NCI-H446 (cell line): ENCODE measurements at regions not wholly inside any gene's neighbourhood (a gene's known extent, or its start where the extent isn't known, plus 50 kb on each side); places are given as distances from the start of the nearest gene placed in this dataset.

Experiments
- DNase-seq, 2 experiments: peaks; one replicate each; lab custom pipeline; 2025; lab: John Stamatoyannopoulos, UW

DNA sequence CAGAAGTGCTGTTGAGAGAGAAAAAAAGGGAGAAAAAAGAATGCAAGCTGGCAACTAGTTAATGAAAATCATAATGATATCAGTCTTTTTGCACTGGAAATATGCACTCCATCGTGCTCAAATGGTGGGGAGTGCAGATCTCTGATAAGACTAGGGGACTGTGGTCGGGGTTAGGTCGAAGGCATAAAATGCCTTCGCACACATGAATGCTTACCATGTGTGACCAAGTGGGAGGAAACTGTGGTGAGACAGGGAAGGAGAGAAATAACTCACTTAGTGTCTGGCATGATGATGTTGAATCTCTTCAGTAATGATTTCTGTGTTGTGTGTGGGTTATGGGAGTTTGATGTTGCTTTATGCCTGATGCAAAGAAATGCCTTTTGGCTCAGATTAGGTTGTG is 358.9 kb downstream of the FBXO8 start:
- no peak for DNase-seq

- no peak for DNase-seq
Measured at GRCh38 chr4:173919861-173920260, 363.6 kb downstream of the FBXO8 start.

- DNase-seq, result no peak
Measured at GRCh38 chr4:173919196-173919595, 364.3 kb downstream of the FBXO8 start.

DNA sequence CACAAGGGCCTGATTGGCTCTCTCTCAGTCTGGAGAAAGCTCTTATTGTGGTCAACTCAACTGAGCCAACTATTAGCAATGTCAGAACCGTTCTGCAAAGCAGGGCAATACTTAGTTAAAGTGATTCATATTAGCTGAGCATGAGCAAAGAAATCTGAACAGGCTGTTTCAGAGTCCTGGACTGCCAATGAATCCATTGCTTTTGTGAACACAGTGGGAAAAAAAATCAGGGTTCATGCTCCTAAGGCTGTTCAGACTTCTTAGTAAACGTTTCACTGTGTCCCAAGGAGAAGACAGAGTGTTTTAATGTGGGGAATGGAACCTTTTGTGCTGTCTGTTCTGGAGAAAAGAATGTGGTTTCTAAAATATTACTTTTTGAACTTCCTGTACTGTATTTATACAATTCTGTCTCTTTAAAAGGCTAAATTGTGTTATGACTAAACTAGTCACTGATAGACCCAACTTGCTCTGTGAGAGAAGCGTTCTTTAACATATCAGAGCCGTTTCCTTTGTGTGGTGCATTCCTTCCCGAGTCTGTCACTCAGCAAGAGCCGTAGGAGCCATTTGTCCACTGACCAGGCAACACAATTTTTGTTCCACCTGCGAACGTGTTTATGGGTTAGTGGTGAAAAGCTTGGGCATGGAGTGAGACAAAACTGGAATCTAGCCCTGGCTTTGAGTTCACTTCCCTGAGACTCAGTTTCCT is 366.1 kb downstream of the FBXO8 start:
- DNase-seq, result no peak

GRCh38 chr4:173913496-173913895 is 370.0 kb downstream of the FBXO8 start:
- no peak for DNase-seq

DNA sequence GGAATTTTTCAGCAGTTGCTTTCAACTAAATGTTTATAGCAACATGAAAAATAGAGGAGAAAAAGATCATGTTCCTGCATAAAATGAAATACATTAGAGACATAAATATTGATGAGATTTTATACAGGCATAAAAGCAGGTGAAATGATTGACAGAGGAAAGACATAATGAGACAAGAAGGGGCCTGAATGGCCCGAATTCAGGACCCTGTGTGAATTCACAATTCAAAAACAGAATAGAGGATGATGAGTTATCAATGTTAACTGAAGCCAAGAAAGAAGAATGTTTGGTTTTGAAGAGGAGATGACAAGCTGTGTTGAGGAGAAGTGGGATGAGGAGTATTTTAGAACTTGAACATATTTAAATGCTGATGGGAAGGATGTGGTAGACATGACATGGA is 371.1 kb downstream of the FBXO8 start:
- DNase-seq, result no peak

- DNase-seq, result no peak
Measured at GRCh38 chr4:173910891-173911290, 372.6 kb downstream of the FBXO8 start.

DNA sequence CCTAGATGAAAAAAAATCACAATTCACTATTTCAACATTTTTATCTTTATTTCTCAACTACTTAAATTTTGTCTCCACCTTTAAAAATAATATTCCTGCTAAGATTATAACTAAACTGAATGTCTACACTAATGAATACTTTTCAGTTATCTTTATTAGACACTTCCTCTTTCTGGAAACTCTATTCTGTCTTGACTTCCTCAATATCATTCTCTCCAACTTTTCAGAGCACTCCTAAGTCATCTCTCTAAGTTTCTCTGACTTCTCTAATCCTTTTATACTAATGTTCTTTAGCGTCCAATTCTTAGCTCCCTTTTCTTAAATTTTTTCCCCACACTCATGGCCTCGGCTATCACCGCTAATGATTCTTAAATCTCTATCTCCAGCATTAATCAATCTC is 374.2 kb downstream of the FBXO8 start:
- no peak for DNase-seq

DNA sequence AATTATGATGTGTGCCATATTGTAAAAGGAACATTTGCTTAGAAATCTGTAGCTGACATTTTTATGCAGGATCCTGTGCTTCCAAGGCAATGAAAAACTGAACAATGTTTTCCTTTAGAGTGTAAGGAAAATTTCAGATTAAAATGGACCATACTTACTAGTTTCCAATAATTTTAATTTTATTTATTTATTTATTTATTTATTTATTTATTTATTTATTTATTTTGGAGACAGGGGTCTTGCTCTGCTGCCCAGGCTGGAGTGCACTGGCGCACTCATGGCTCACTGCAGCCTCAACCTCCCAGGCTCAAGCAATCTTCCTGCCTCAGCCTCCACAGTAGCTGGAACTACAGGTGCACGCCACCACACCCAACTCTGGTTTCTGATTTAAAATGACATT is 369.8 kb upstream of the HAND2 start:
- DNase-seq, result no peak

DNA sequence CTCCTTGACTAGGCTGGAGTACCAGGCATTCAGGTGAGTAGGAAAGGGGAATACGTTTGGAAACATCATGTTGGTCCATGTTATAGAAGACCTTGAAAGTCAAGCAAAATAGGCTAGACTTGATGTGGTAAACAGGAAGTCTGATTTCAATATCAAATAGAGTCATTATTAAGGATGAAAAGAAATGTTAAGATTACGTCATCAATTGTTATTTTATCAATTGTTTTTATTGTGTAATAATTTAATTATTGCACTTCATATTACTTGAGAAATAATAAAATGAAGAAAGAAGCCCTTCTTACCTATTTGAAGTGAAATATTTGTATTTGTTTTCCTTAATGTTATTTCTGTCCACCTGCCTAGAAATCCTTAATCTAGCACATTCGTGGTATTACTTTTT is 361.0 kb upstream of the HAND2 start:
- DNase-seq, result no peak

- DNase-seq, result no peak
Measured at GRCh38 chr4:173883821-173884220, 353.8 kb upstream of the HAND2 start.

DNA sequence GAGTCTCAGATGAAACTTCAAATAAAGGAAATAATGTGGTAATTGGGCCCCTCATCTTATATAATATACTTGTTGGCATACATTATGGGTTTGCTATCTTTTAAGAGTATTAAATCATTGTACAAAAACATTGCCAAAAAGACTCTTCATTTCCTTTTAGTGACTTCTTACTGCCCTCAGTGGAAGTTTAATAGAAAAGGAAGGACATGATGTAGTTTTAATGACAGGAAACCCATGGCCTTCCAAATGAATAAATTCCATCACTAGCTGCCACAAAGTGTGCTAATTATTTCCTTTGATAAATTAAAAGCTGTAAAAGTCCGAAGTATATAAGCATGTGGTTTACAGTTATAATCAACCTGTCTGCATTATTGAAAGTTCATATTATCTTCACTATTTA is 350.9 kb upstream of the HAND2 start:
- DNase-seq, result no peak

- no peak for DNase-seq
Measured at GRCh38 chr4:173879509-173879908, 349.5 kb upstream of the HAND2 start.

GRCh38 chr4:173878701-173879100 is 348.7 kb upstream of the HAND2 start:
- DNase-seq, result no peak

GRCh38 chr4:173871643-173872042 is 341.6 kb upstream of the HAND2 start:
- DNase-seq, result no peak

DNA sequence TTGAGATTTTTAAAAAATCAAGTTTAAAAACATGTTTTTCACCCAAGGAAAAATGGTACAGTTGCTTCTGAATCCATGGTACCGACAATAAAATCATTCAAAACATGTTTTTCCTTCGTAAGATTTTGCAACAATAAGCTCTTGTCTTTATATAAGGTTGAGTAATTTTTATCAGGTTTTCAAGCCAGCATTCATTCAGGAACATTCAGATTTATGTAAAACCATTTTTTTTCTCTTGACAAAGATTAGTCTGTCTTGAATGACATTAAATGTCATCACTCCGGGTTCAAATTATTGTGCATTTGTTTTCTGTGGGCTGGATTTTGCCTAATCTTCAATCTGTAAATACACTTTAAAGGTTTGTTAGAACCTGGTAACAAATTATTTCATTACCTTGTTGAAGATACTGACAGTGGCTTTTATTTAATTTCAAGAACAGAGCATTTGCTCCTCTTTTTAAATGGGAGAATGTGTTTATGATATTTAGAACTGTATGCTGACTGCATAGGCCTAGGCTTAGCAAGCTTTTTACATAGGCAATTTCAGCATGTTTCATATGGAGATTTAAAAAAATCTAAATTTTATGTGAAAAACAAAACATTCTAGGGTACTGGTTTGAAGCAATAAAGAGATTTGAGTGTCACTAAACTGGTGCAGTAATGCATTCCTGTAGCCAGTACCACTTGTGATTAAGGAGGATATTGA is 336.4 kb upstream of the HAND2 start:
- DNase-seq, result no peak

- no peak for DNase-seq
Measured at GRCh38 chr4:173862754-173863153, 332.7 kb upstream of the HAND2 start.

- no peak for DNase-seq
Measured at GRCh38 chr4:173860094-173860493, 330.1 kb upstream of the HAND2 start.

GRCh38 chr4:173859091-173859713 is 329.2 kb upstream of the HAND2 start:
- DNase-seq, result no peak

DNA sequence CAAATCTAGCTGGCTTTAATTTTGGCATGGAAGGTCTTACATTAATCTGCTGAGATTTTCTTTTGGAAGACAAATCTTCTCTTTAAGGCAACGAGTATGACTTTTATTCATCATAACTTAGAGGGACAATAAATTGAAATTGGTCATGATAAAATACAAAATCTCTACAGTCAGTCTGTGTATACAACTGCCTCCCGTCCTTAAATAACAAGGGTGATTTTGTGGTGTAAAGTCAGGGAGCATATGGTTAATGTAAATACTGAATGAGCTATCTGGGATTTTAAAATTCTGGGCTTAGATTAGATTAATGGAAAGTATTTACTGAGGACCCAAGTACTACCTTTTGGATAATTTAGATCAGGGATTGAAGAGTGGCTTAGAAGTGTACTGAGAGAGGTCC is 328.4 kb upstream of the HAND2 start:
- DNase-seq, result no peak

DNA sequence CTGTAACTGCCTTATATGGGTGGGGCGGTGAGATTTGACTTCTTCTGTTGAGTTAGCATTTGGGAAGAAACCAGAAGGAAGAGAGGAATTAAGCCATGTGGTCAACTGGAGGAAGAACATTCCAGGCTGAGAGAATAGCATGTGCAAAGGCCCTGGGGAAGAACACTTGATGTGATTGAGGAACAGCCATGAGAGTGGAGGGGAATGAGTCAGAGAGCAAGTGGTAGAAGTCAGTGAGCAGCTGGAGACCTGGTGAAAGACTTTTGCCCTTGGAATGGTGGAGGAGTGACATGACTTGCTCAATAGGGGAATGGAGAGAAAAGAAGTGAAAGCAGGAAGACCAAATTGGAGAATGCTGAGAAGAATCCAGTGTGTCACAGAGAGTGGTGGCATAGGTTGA is 327.8 kb upstream of the HAND2 start:
- DNase-seq, result no peak

DNA sequence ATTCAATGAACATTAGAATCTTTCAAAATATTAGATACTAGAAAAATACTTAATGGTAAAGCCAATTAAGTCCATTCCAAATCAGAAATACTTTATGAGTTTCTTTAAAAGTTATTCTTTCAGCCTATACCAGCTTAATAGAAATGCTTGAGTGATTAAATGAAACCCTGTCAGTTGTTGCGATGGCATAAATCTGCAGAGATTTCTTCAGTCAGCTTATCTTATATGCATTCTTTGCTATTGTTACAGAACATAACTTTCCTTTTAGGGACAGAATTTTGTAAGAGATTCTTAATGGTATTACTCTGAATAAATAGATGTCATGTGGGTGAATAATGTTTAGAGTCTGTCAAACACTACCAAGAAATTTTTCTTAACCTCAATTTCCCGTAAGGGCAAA is 325.0 kb upstream of the HAND2 start:
- no peak for DNase-seq

DNA sequence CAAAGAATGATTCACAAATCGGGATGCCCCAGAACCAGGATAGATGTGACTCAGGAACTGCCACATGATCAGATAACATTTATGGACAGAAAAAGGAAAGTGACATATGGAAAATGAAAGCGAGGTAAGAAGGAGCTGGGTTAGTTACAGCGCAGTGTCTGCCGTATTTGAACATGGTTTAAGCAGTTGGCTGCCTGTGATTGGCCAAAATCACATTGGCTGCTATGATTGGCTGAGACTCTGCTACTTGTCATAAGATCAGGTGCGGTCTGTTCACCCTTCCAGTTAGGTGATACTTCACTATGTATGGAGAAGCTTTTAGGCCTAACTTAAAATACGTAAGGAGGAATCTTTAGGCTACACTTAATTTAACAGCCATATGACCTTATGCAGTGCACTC is 322.7 kb upstream of the HAND2 start:
- no peak for DNase-seq

DNA sequence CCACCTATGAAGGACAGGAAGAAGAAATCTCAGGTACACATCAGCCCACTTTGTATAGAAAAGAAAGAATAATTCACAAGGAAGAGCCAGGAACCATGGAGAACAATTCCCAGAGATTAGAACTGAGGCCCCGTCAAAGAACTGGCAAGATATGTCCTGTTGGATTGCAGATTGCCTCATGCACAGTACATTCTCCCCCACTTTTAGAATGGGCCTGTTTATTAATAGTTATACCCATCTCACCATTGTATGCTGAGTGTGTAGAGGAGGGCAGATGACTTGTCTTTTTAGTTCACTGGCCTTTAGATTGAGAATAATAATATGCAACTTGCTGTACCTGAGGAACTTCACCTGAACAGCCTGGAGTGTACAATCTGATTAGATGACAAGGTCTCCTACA is 315.6 kb upstream of the HAND2 start:
- no peak for DNase-seq
